ENCODE measurements at regions not wholly inside any gene's neighbourhood (a gene's known extent, or its start where the extent isn't known, plus 50 kb on each side); places are given as distances from the start of the nearest gene placed in this dataset.
A peak's percentile ranks its signal among the peaks of the same experiment; 100 is the strongest.
"Not testable (repeated sequence)": the region's sequence is repeated elsewhere in the genome, so short reads cannot be mapped to it uniquely, and the experiment has no call there.

DNA sequence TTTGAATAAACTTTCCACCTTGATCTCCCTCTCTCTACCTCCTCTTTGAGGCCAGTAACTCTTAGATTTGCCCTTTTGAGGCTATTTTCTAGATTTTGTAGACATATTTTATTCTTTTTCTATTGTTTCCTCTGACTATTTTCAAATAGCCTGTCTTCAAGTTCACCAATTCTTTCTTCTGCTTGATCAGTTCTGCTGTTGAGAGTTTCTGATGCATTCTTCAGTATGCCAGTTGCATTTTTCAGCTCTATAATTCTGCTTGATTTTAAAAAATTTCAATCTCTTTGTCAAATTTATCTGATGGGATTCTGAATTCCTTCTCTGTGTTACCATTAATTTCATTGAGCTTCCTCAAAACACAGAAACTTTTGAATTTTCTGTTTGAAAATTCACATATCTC is 257.5 kb downstream of the HAPSTR1 start:
- DNase-seq = no peak

DNA sequence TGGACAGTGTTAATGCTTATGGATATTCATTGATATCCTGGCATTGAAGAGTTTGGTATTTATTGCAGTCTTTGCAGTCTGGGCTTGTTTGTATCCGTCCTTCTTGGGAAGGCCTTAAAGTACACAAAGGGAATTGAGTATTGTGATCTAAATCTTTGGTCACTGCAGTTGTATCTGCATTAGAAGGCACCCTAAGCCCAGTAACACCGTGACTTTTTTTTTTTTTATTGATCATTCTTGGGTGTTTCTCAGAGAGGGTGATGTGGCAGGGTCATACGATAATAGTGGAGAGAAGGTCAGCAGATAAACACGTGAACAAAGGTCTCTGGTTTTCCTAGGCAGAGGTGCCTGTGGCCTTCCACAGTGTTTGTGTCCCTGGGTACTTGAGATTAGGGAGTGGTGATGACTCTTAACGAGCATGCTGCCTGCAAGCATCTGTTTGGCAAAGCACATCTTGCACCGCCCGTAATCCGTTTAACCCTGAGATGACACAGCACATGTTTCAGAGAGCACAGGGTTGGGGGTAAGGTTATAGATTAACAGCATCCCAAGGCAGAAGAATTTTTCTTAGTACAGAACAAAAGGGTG is 258.0 kb downstream of the HAPSTR1 start:
- not testable (repeated sequence) for DNase-seq

DNA sequence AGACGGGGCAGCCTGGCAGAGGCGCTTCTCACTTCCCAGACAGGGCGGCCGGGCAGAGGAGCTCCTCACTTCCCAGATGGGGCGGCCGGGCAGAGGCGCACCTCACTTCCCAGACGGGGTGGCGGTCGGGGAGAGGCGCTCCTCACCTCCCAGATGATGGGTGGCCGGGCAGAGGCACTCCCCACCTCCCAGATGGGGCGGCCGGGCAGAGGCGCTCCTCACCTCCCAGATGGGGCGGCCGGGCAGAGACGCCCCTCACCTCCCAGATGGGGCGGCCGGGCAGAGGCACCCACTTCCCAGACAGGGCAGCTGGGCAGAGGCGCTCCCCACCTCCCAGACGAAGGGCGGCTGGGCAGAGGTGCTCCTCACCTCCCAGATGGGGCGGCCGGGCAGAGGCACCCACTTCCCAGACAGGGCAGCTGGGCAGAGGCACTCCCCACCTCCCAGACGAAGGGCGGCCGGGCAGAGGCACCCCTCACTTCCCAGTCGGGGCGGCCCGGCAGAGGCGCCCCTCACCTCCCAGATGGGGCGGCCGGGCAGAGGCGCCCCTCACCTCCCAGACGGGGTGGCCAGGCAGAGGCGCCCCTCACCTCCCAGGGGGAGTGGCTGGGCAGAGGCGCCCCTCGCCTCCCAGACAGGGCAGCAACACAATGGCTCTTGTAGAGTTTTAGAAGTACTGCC is 258.8 kb downstream of the HAPSTR1 start:
- not testable (repeated sequence) for DNase-seq

GRCh38 chr16:9351440-9351839 is 260.0 kb downstream of the HAPSTR1 start:
- DNase-seq = no peak

DNA sequence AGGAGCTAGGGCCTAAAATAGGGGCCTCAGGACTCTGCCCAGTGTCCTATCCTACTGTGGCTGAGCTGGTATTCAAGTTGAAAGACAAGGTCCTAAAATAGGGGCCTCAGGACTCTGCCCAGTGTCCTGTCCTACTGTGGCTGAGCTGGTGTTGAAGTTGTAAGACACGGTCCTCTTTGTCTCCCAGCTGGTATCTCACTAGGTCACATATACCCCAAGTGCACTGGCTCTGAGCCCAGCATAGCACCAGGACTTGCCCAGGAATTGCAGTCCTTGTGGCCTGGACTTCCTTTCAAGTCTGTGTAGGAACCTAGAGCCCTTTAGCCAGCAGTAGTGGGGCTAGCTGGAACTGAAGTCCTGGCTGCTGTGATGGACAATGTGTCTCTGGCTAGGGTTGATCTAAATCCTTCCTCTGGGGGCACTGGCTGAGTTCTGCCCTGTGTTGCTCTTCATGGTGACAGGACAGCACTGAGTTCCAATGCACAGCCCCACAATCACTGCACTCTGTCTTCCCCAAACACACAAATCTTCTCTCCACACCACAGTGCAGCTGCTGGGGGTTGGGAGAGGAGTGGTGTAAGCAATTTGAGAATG is 260.5 kb downstream of the HAPSTR1 start:
- no peak for DNase-seq

DNA sequence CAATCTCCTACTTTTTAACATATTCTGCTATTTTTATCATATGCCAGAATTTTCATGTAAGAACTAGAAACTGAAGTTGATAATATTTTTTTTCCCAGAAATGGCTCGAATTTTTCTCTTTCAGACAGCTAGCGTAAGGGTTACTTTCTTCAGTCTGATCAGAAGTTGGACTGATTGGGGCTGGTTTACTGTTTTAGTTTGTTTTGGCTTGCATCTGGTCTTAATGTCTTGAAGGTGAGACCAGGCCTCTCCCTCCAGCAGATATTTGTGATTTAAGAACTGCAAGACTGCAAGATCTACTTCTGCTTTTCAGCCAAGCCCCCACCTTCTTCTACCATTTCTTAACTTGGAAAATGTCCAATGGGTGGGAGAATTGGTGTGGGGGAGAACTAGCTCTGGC is 266.4 kb downstream of the HAPSTR1 start:
- DNase-seq = no peak

GRCh38 chr16:9360075-9360474 is 268.6 kb downstream of the HAPSTR1 start:
- no peak for DNase-seq

GRCh38 chr16:9362050-9362449 is 270.6 kb downstream of the HAPSTR1 start:
- DNase-seq = no peak

GRCh38 chr16:9362604-9363003 is 271.2 kb downstream of the HAPSTR1 start:
- no peak for DNase-seq

- no peak for DNase-seq
Measured at GRCh38 chr16:9363520-9363919, 272.1 kb downstream of the HAPSTR1 start.

- no peak for DNase-seq
Measured at GRCh38 chr16:9364721-9365369, 273.4 kb downstream of the HAPSTR1 start.

- no peak for DNase-seq
Measured at GRCh38 chr16:9365370-9365728, 273.9 kb downstream of the HAPSTR1 start.

GRCh38 chr16:9366048-9366969 is 274.9 kb downstream of the HAPSTR1 start:
- DNase-seq = no peak

DNA sequence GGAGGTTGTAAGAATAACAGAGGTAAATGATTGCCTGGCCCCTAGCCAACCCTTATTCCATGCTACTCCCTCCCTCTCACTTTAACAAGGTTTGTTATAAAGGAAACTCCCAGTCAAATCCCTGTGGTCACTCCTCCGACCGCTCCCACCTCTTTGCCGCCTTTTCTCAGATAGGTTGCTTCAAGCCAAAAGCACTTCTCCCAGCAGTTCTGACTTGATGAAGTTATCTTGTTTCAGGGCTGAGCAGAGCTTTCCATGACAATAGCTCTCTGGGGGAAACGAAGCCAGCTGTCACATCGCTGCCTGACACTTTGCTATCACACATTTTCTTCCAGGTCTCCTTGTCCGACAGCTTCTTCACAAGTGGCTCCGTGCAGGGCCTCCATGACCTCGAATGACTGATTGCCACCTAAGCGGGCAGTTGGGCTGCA is 278.6 kb downstream of the HAPSTR1 start:
- DNase-seq = peak; percentile 37

DNA sequence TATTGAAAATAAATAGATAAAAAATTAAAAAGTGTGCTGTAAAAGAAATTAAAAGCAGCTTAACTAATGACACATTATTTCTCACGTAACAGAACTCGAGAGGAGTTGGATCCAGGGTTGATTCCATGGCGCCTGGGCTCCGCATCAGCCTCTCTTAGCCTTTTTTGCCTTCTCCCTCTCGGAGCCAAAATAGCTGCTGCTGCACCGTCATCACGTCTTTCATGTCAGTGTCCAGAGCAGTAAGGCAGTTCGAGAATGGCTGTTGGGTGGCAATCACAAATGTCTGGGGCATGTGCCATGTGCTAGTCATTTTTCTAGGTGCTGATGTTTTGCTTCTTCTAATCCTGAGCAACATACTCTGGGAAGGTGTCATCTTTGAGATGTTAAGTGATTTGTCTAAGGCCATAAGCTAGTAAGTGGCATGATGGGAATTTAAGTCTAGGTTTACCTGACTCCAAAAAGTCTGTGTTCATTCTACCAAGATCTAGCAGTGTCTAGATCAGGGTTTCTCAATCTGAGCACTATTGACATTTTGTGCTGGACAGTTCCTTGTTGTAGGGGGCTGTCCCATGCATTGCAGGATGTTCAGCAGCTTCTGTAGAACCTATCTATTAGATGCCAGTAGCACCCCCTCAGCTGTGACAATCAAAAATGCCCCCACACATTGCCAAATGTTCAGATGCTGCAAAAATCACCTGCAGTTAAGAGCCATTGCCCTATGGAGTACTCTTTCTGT is 280.4 kb downstream of the HAPSTR1 start:
- DNase-seq = no peak

DNA sequence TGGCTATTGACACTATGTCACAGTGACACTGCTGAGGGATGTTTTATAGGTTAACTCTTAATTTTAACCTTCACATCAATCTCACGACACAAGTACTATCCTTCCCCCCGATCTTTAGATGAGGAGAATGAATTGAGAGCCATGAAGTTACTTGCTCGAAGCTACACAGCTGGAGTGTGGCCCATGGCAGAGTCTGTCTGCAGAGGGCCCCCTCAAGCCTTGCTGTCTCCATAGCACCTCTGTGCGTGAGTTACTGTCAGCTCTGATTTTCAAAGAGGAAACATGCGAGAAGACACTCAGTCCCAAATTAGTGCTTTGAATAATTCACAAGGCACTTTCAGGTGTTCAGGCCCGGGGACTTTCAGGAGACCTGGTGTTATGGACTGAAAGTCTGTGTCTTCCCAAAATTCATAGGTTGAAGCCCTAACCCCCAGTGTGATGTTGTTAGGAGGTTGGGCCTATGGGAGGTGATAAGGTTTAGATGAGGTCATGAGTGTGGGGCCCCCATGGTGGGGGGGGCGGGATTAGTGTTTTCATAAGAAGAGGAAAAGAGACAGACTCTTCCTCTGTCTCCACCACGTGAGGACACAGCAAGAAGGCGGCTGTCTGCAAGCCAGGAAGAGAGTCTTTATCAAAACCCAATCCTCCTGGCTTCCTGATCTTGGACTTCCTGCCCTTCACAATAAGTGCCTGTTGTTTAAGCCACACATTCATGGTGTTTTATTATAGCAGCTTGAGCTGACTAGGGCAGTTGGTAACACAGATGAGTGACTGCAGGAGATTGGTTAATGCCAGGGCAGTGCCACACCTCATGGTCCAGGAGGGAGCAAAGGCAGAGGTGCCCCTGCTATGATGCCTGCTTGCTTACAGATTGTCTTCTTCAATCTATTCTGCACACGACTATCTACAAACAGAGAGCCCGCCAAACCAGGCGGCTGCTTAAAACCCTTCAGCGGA is 281.8 kb downstream of the HAPSTR1 start:
- no peak for DNase-seq

DNA sequence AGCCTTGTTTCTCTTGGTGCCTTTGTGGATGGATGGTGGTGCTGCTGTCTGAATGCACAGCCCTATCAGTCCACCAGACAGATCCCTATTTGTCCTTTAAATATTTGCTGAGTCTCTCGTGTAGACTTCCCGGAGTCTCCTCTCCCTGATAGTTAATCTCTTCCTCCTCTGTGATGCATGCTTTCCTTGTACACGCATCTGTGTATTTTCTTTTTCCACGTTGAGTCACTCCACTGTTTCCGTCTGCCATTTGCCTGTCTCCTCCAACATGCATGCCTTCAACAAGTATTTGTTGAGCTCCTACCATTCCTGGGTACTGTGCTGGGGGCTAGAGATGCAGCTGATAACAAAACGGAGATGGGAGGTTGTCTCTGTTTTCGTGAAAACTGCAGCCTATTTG is 282.6 kb downstream of the HAPSTR1 start:
- DNase-seq = no peak

- DNase-seq = no peak
Measured at GRCh38 chr16:9378876-9379275, 287.4 kb downstream of the HAPSTR1 start.

- DNase-seq = no peak
Measured at GRCh38 chr16:9380221-9380620, 288.8 kb downstream of the HAPSTR1 start.

DNA sequence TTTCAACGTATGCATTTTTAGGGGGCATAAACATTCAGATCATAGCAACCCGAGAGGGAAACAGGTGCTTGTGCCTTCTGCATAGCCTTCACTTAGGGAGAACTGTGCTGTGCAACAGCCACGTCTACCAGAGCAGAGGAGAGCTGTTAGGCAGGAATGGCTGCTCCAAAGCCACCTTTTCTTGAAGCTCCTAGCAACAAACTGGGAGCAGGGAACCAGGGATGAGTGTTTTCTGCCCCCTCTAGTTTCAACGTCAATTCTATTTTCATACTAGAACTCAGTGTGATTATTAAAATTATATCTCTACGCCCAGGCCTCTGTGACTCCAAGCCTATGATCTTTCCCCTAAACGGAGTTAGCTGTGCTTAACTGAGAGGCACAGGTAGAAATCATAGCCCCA is 290.0 kb downstream of the HAPSTR1 start:
- DNase-seq = no peak

- DNase-seq = no peak
Measured at GRCh38 chr16:9381905-9382304, 290.5 kb downstream of the HAPSTR1 start.
